Naive thymus-derived CD8-positive, alpha-beta T cell (primary cell): ENCODE measurements at regions not wholly inside any gene's neighbourhood (a gene's known extent, or its start where the extent isn't known, plus 50 kb on each side); places are given as distances from the start of the nearest gene placed in this dataset.

Source experiments
- ATAC-seq, 2 donors: fragments of 150-1000 bp; cut with Tn5 transposase in 1 of 2; sonication (Bioruptor Pico), chemical (Tn5 transposase) in 1 of 2; 1 replicate in 1 of 2; 2 replicates in 1 of 2; pipeline ENCODE4 v1.10.0; 2021; ENCODE audit warnings: mild to moderate bottlenecking in 2 of 2, moderate library complexity in 2 of 2
- POLR2A ChIA-PET: fragments of 350-600 bp; sonication (Branson Sonifier 250); formaldehyde crosslinking; loops from one replicate; lab custom pipeline; 2021; ENCODE audit warnings: antibody characterized with exemption; lab: Charles Lee
- DNase-seq, 10 donors: peaks; one replicate each; pipeline versions ENCODE4 v3.0.0 to v3.0.0-alpha.2; 2020 to 2022
- H3K27ac Mint-ChIP-seq, 10 donors: one replicate each; pipeline ENCODE4 v1.8.0; 2020 to 2022; ENCODE audit warnings: mild to moderate bottlenecking in 10 of 10, mixed read lengths in 10 of 10, moderate library complexity in 4 of 10, inconsistent platforms in 1 of 10
- H3K27me3 Mint-ChIP-seq, 5 donors: one replicate each; pipeline ENCODE4 v1.8.0; 2021 to 2022; ENCODE audit warnings: mixed read lengths in 5 of 5
- H3K36me3 Mint-ChIP-seq, 3 donors: one replicate each; pipeline ENCODE4 v1.8.0; 2020 to 2022; ENCODE audit warnings: mixed read lengths in 3 of 3, mild to moderate bottlenecking in 2 of 3, inconsistent platforms in 1 of 3
- H3K4me1 Mint-ChIP-seq, 4 donors: one replicate each; pipeline ENCODE4 v1.8.0; 2021 to 2022; ENCODE audit warnings: mixed read lengths in 4 of 4
- H3K4me3 Mint-ChIP-seq, 10 donors: one replicate each; pipeline ENCODE4 v1.8.0; 2020 to 2022; ENCODE audit warnings: mild to moderate bottlenecking in 10 of 10, mixed read lengths in 10 of 10, moderate library complexity in 6 of 10, inconsistent platforms in 1 of 10
- H3K9me3 Mint-ChIP-seq, 9 donors: one replicate each; pipeline ENCODE4 v1.8.0; 2020 to 2022; ENCODE audit warnings: mixed read lengths in 9 of 9, mild to moderate bottlenecking in 3 of 9, inconsistent platforms in 1 of 9, moderate library complexity in 1 of 9

DNA sequence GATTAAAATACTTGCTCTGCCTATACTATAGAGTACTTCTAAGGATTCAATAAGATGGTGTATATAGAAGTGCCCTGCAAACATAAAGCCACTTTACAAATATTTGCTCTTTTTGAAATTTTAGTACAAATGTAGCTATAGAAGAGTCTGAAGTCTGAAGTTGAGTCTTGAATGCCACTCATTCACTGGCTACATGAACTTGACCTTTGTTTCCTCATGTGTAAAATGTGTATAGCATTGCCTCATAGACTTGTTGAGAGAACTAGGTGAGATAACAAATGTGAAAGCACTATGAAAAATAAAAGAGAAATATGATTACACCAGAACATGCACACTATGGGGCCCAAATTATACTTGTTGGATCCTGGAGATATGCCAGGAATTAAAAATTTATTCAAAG is 244.7 kb downstream of the SEC61B start:
- no peaks in the 10 kb centered on the region for H3K4me1 Mint-ChIP-seq
- no peak overlapping the region for H3K4me3 Mint-ChIP-seq
- peaks cover 0 to 14% (median 3%) of the 10 kb centered on the region in 5 donors for H3K27me3 Mint-ChIP-seq
- no peak for DNase-seq
- no peak for ATAC-seq
- no peaks in the 10 kb centered on the region for H3K36me3 Mint-ChIP-seq
- H3K27ac Mint-ChIP-seq, result no peak overlapping the region
- POLR2A ChIA-PET, result no interaction called here
- H3K9me3 Mint-ChIP-seq, result peaks cover 0 to 7% (median 0%) of the 10 kb centered on the region in 9 donors

DNA sequence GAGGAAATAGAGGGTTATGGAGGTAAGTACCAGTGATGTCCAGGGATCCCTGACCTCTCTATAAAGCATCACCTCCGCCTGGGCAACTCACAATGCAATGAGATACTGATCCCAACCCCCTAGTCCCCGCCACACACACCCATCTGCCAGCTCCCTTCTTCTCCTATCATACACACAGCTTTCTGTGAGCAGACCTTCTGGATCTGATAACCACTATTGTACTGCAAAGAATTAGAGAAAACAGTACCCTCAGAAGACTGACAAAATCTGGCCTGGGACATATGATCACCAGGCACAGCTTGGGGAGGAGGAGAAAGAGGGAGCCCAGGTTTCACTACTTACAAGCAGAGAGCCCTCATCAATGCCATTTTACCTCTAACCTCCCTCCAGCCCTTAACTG is 249.0 kb downstream of the SEC61B start:
- DNase-seq (no peak), ATAC-seq (no peak)
- POLR2A ChIA-PET, result no interaction called here
- Mint-ChIP-seq H3K4me3 (no peak overlapping the region), H3K4me1 (no peaks in the 10 kb centered on the region), H3K27me3 (peaks cover 0 to 15% (median 6%) of the 10 kb centered on the region in 5 donors), H3K9me3 (peaks cover 0 to 7% (median 0%) of the 10 kb centered on the region in 9 donors), H3K27ac (no peak overlapping the region), H3K36me3 (no peaks in the 10 kb centered on the region)

DNA sequence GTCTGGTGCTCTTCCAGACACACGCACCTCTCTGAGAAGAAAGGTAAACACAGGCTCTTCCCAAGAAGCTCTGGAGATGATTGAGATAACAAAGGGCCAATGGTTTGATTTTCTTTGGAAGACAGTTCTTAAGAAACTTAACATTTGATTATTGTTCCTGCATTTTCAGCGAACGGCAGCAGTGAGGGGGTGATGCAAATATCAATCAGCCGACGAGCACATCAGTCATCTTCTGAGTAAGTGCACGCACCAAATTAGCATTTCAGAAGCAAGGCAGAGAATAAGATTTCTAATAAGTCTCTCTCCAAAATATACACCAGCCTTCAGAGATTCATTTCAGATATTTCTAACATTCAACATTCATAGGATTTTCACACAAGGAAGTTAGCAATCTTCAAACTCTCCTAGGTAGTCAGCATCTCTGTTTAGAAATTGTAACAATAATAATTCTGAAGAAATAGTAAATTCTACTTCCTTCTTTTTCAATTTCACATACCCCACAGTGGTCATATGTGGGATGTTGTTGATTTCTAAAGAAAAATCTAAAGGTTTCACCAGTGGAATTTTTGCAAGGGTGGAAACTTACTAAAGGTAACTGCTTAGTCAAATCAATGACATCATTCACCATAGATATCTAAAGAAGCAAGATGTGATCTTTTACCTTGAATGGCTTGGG is 250.3 kb downstream of the SEC61B start:
- H3K4me1 Mint-ChIP-seq, result peaks cover 0 to 2% (median 0%) of the 10 kb centered on the region in 4 donors
- no peak for ATAC-seq
- POLR2A ChIA-PET, result no interaction called here
- no peak for DNase-seq
- no peaks in the 10 kb centered on the region for H3K36me3 Mint-ChIP-seq
- H3K27me3 Mint-ChIP-seq, result peaks cover 0 to 20% (median 9%) of the 10 kb centered on the region in 5 donors
- no peak overlapping the region for H3K4me3 Mint-ChIP-seq
- peaks cover 0 to 7% (median 0%) of the 10 kb centered on the region in 9 donors for H3K9me3 Mint-ChIP-seq
- H3K27ac Mint-ChIP-seq, result no peak overlapping the region

DNA sequence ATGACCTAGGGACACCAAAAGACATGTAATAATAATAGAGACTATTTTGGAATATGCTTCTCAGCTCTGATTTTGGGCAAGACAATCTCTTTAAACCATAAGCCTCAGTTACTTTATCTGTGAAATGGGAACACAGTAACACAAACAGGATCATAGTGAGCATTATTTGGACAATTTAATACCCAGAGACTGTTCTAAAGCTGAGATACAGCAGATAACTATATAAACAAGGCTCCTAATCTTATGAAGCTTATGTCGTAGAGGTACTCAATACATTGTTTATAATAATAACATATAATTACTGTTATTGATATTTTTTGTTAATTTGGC is 250.8 kb downstream of the SEC61B start:
- DNase-seq (no peak), ATAC-seq (no peak)
- Mint-ChIP-seq H3K4me3 (no peak overlapping the region), H3K27me3 (peaks cover 0 to 20% (median 9%) of the 10 kb centered on the region in 5 donors), H3K27ac (no peak overlapping the region), H3K4me1 (peaks cover 0 to 2% (median 0%) of the 10 kb centered on the region in 4 donors), H3K36me3 (no peaks in the 10 kb centered on the region), H3K9me3 (peaks cover 0 to 7% (median 0%) of the 10 kb centered on the region in 9 donors)
- POLR2A ChIA-PET, result no interaction called here

DNA sequence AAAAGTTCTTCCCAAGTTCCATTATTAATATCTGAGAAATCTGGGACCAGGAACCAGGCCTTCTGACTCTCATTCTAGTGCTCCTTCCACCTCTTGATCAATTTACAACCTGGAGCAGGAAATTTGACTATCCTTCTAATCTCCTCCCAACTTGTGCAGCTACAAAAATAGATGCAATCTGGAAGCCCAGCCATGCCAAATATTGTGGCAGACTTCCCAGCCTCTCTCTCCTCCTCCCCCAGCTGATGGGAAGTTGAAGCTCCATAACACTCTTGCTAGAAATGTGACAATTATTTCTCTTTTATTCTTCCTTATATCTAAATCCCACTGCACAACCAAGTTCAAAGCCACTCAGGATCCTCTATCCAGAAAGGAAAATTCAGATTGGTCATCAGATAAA is 252.1 kb downstream of the SEC61B start:
- no peak for DNase-seq
- Mint-ChIP-seq H3K9me3 (peaks cover 0 to 1% (median 0%) of the 10 kb centered on the region in 9 donors), H3K4me1 (peaks cover 0 to 2% (median 0%) of the 10 kb centered on the region in 4 donors), H3K4me3 (no peak overlapping the region), H3K27ac (no peak overlapping the region), H3K36me3 (no peaks in the 10 kb centered on the region), H3K27me3 (peaks cover 0 to 15% (median 6%) of the 10 kb centered on the region in 5 donors)
- POLR2A ChIA-PET, result no interaction called here
- no peak for ATAC-seq

DNA sequence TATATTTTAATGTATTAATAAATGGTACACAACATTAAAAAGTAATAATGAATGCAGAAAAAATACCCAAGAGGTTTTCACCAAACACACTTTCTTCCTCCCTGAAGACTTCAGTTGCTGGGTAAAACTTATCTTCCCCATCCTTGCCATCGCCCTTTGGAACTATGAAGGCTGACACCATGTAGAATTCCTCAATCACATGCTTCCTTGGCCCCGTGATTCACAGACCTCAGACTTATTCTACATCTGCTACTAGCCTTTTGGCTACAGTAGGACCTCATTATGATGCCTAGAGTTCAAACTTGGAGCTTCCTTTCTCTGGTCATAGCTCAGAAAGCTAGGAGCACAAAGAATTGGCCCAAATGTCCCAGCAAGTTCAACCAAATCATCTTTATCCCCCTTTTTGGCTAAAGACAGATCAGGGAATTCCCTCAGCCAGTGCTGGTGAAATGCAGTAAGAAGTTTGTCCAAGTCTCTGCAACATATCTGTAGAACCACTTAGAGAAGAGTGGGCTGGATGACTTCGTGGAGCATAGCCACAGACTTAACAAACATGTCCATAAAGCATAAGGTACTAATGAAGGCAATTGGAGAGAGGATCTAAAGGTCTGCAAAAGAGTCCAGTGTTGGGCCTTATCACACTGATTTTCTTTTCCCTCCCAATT is 253.5 kb downstream of the SEC61B start:
- H3K27ac Mint-ChIP-seq, result no peak overlapping the region
- H3K9me3 Mint-ChIP-seq, result no peaks in the 10 kb centered on the region
- POLR2A ChIA-PET, result no interaction called here

DNA sequence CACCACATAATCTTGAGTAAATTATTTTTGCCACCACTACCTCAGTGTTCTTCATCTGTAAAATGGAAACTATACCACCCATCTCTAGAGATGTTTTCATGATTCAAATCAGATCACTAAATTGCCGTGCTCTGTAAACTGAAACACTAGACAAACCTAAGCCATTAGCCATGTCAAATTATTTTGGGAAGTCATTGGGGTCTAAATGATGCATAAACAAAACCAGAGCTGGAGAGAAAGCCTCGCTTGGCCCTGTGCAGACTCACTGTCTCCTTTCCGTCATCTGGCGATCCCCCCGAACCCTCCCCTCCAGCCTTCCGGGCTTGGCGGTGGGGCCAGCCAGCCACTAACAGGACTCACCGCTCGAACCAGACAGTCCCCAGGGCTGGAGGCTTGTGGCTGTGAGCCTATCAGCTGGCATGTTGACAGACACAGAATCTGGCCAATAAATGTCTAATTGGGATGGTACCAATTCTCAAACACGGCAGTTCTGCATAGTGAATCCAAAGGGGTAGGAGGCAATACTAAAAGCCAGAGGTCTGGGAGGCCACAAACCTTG is 256.5 kb downstream of the SEC61B start:
- peaks cover 0 to 2% (median 0%) of the 10 kb centered on the region in 4 donors for H3K4me1 Mint-ChIP-seq
- ATAC-seq (no peak), DNase-seq (no peak)
- no peaks in the 10 kb centered on the region for H3K9me3 Mint-ChIP-seq
- POLR2A ChIA-PET, result no interaction called here
- H3K36me3 Mint-ChIP-seq, result no peaks in the 10 kb centered on the region
- peaks cover 0 to 8% (median 6%) of the 10 kb centered on the region in 5 donors for H3K27me3 Mint-ChIP-seq
- H3K27ac Mint-ChIP-seq, result peak overlapping the region in 1 of 10 donors; percentile 35
- H3K4me3 Mint-ChIP-seq, result no peak overlapping the region

More for the DNA sequence above, 253.5 kb downstream of the SEC61B start:
- Mint-ChIP-seq H3K36me3 (no peaks in the 10 kb centered on the region), H3K27me3 (peaks cover 0 to 8% (median 4%) of the 10 kb centered on the region in 5 donors), H3K4me3 (no peak overlapping the region), H3K4me1 (peaks cover 0 to 2% (median 0%) of the 10 kb centered on the region in 4 donors)
- DNase-seq, result no peak
- ATAC-seq, result no peak

DNA sequence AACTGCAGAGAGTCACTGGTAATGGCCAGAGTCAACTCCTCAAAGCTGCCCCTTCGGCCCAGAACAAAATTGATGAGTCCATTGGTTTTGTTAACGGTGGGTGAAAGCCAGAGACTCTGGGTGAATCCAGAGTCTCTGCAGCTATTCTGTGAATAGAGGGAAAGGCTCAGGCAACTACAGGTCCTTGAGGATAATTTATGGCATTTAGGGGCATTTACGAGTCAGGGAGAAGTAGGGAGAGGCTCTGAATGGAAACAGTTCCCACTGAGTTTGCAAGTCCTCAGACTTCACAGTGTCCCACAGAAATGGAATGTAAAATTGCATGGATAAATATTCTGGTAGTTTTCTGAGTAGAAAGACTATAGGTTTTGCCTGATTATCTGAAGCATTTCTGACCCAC is 257.8 kb downstream of the SEC61B start:
- Mint-ChIP-seq H3K9me3 (peaks cover 0 to 2% (median 0%) of the 10 kb centered on the region in 9 donors), H3K27ac (no peak overlapping the region), H3K4me1 (peaks cover 0 to 2% (median 0%) of the 10 kb centered on the region in 4 donors), H3K27me3 (peaks cover 0 to 4% (median 2%) of the 10 kb centered on the region in 5 donors), H3K36me3 (no peaks in the 10 kb centered on the region), H3K4me3 (no peak overlapping the region)
- ATAC-seq (no peak), DNase-seq (no peak)
- POLR2A ChIA-PET, result no interaction called here

DNA sequence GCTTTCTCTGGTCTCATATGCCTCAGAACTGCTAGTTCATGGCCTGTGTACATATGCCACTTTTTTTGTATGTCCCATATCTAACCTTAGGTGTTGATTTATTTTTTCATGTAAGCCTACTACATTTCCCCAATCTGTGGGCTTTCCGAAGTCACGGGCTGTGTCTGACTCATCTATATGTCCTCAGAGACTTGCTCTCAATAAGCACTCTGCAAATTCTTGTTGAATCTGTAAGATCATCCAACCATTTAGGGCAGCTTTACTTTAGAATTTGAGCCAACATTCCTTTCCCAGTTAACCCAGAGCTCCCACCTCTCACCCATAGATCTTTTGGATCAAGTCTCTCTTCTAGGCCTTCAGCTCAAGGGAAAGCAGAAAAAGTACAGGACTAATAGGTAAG is 263.4 kb downstream of the SEC61B start:
- H3K9me3 Mint-ChIP-seq, result peaks cover 0 to 8% (median 0%) of the 10 kb centered on the region in 9 donors
- peaks cover 0 to 2% (median 0%) of the 10 kb centered on the region in 4 donors for H3K4me1 Mint-ChIP-seq
- peaks cover 4 to 18% (median 11%) of the 10 kb centered on the region in 5 donors for H3K27me3 Mint-ChIP-seq
- no peak overlapping the region for H3K4me3 Mint-ChIP-seq
- no peaks in the 10 kb centered on the region for H3K36me3 Mint-ChIP-seq
- DNase-seq, result no peak
- no peak for ATAC-seq
- H3K27ac Mint-ChIP-seq, result no peak overlapping the region
- POLR2A ChIA-PET, result no interaction called here

DNA sequence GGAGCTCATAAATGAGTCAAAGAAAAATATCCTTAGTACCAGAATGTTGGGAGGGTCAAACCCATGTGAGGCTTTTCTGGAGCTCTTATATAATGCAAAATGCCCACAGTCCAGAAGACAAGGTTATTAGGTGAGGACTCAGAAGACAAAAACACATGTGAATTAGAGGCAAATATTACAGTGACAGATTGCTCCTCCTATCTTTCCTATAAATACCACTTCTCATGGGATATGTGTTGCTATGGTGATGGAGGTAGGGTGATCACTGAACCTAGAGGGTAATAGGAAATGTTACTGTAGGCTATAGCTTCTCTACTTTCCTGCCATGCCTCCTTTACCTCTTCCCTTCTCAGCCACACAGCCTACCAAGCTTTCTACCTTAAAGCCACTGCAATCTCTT is 264.6 kb downstream of the SEC61B start:
- no peak for ATAC-seq
- no peak for DNase-seq
- Mint-ChIP-seq H3K36me3 (no peaks in the 10 kb centered on the region), H3K4me1 (peaks cover under 1 to 4% (median 2%) of the 10 kb centered on the region in 4 donors), H3K27ac (no peak overlapping the region), H3K4me3 (no peak overlapping the region), H3K27me3 (peaks cover 2 to 25% (median 15%) of the 10 kb centered on the region in 5 donors), H3K9me3 (peaks cover 0 to 8% (median 0%) of the 10 kb centered on the region in 9 donors)
- POLR2A ChIA-PET, result no interaction called here

DNA sequence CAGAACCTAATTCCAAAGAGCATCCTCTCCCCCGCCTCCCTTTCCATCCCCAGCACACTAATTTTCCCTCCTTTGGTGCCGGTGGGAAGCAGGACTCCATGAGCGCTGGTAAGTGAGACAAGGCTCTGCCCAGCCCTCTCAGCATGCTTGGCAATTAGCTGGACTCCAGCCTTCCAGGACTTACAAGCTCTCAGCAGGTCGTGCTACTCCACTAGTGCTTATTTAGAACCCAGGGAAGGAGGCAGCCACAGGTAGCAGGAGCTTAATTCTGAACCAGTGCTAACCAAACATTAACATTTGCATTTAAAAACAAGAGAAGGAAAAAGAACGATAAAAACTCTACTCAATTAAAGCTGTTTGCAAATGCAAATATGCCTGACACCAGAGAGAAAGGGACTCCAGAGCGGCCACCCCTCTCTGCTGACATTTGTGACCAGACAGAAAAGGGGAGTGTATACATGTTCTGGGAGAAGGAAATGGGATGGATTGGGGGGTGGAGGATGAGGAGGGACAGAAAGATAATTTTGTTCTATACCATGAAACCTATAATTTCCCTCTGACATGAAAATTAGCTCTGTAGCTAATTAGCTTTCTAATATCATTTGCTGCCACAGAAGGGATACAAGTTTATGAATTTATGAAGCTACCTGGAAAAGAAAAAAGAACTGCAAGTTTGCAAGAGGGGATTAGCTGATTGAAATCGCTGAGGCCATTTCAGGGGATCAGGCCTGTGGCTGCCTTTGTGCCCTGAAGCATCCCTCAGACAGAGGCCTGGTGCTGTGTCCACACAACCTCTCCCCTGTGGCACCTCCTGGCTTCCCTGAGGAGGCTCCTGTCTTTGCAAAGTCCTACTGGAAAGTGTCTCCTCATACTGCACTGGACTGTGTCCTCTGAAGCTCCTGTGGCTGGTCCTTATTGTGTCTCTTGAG is 266.3 kb downstream of the SEC61B start:
- no peak overlapping the region for H3K4me3 Mint-ChIP-seq
- ATAC-seq (no peak), DNase-seq (no peak)
- peaks cover 0 to 8% (median 0%) of the 10 kb centered on the region in 9 donors for H3K9me3 Mint-ChIP-seq
- peaks cover 2 to 9% (median 5%) of the 10 kb centered on the region in 4 donors for H3K4me1 Mint-ChIP-seq
- peaks cover 2 to 42% (median 22%) of the 10 kb centered on the region in 5 donors for H3K27me3 Mint-ChIP-seq
- POLR2A ChIA-PET, result no interaction called here
- no peaks in the 10 kb centered on the region for H3K36me3 Mint-ChIP-seq
- H3K27ac Mint-ChIP-seq, result no peak overlapping the region

DNA sequence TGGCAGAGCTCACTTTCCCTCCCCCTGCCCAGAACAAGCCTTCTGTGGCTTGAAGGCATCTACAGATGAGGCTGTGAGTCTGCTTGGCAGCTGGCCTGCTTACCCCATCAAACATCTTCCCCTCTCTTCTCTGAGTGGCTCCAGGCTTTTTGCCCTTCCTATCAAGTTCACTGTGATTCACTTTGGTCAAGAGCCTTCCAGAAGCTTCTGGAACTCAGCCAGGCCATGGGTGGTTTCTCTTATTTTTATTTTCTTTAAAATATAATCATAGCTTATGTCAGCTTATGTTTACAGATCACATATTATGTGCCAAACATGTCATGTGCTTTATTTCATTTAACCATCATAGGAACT is 267.0 kb downstream of the SEC61B start:
- Mint-ChIP-seq H3K27me3 (peaks cover 2 to 46% (median 22%) of the 10 kb centered on the region in 5 donors), H3K36me3 (no peaks in the 10 kb centered on the region), H3K4me1 (peaks cover 2 to 9% (median 5%) of the 10 kb centered on the region in 4 donors), H3K9me3 (peaks cover 0 to 8% (median 0%) of the 10 kb centered on the region in 9 donors), H3K27ac (no peak overlapping the region), H3K4me3 (no peak overlapping the region)
- no peak for ATAC-seq
- DNase-seq, result no peak
- POLR2A ChIA-PET, result no interaction called here
